GM12801 (cell line): ENCODE measurements at regions not wholly inside any gene's neighbourhood (a gene's known extent, or its start where the extent isn't known, plus 50 kb on each side); places are given as distances from the start of the nearest gene placed in this dataset.

Experiments used
- CTCF ChIP-seq: IDR thresholded peaks from one replicate; pipeline ENCODE4 v1.5.1; 2011; ENCODE audit warnings: control low read depth; ENCODE audit not compliant: insufficient read length; ENCODE audit errors: extremely low read depth

GRCh38 chr11:45361551-45361950, 75.4 kb upstream of the SYT13 start:
- TF ChIP-seq CTCF = no peak

- no peak for TF ChIP-seq CTCF
These were observed 69.5 kb upstream of the SYT13 start for GRCh38 chr11:45355706-45356041.

- no peak for TF ChIP-seq CTCF
These were observed 69.0 kb upstream of the SYT13 start for GRCh38 chr11:45354976-45355705.

GRCh38 chr11:45348729-45349128, 62.6 kb upstream of the SYT13 start:
- TF ChIP-seq CTCF = no peak

GRCh38 chr11:45347348-45348082, 61.4 kb upstream of the SYT13 start:
- no peak for TF ChIP-seq CTCF

- TF ChIP-seq CTCF = no peak
These were observed 59.4 kb upstream of the SYT13 start for GRCh38 chr11:45345491-45345890.

- TF ChIP-seq CTCF = no peak
These were observed 57.9 kb upstream of the SYT13 start for GRCh38 chr11:45344028-45344427.
